Motor neuron (in vitro differentiated cells): ENCODE measurements at regions not wholly inside any gene's neighbourhood (a gene's known extent, or its start where the extent isn't known, plus 50 kb on each side); places are given as distances from the start of the nearest gene placed in this dataset.

Experiments
- ATAC-seq, 8 experiments: fragments of 200-7000 bp; cut with Tn5 transposase; replicated peaks in 6 of 8; 2 replicates each; pipeline ENCODE4 v1.8.0; 2021; ENCODE audit warnings: mild to moderate bottlenecking in 8 of 8, moderate library complexity in 8 of 8
- H3K27ac ChIP-seq, 2 donors: fragments of 250-450 bp; sonication (Bioruptor Pico); 2 replicates each; pipeline ENCODE4 v1.9.0; 2021; ENCODE audit warnings: antibody characterized with exemption in 2 of 2, mild to moderate bottlenecking in 2 of 2, moderate library complexity in 1 of 2
- H3K4me1 ChIP-seq, 2 donors: fragments of 250-450 bp; sonication (Bioruptor Pico); replicated peaks in 1 of 2; 2 replicates each; pipeline ENCODE4 v1.6.1; 2021; ENCODE audit warnings: antibody characterized with exemption in 2 of 2, mild to moderate bottlenecking in 2 of 2, moderate library complexity in 1 of 2
- H3K4me3 ChIP-seq, 5 donors: fragments of 250-450 bp; sonication (Bioruptor Pico); 2 replicates each; pipeline ENCODE4 v1.9.0; 2021; ENCODE audit warnings: antibody characterized with exemption in 5 of 5, mild to moderate bottlenecking in 5 of 5, moderate library complexity in 4 of 5
- WGBS, 10 experiments: fragments of 450-650 bp; shearing (Covaris generic); methylation state at CpG; one replicate each; pipeline ENCODE4 v1.0.0; 2022; 5-methylcytosine and 5-hydroxymethylcytosine counted together
- in situ Hi-C, 9 experiments: fragments of 400-800 bp; cut with MboI; loops; one replicate each; pipeline ENCODE4 v1.15.0; 2021; ENCODE audit warnings: low sequenced_read_pairs in 9 of 9, low pct_unique_long_range_greater_than_20kb in 2 of 9; ENCODE audit not compliant: unreplicated experiment in 9 of 9

DNA sequence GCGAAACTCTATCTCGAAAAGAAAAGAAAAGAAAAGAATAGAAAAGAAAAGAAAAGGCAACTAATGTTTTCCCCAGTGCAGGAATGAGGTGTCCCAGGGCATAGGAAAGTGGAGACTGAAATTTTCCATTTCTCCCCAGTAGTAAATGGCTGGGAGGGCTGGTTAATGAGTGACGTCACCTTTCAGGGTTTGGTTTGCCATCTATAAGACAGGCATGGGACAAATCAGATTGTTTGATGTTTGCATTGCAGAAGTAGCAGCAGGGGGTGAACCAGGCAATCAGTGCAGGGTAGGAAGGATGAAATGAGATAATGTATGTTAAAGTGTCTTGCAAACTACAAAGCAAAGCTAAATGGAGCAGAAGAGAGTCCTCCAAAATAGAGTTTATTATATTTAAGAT, 533.4 kb downstream of the PKHD1 start:
- in situ Hi-C loops, result no loop called here

DNA sequence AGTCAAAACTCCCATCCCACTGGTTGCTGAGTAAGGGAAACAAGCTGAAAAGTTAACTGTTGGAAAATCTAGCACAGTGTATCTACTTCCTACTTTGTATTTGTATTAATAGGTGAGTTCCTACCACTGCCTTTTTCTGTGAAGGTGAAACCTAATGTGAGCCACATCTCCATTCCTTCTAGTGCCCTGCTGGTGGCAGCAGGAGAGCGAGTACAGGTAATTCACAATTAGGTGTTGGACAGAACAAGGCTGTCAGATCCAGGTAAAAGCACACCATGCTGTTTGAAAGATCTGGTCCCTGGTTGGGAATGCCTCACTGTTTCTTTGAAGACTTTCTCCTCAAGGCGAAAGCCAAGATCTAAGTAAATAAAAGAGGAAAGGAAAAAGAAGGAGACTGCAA, 528.4 kb downstream of the PKHD1 start:
- 0 to 100% (median 72%) methylated on average over 1 to 2 of the region's 2 CpGs; no CpG with 5 or more reads in 2 of the 10 experiments for WGBS, 10 experiments
- no peak overlapping the region for H3K27ac ChIP-seq
- H3K4me1 ChIP-seq, result no peaks in the 10 kb centered on the region
- in situ Hi-C loops, result no loop called here
- H3K4me3 ChIP-seq, result no peak overlapping the region
- ATAC-seq, result no peak

More for the DNA sequence above, 533.4 kb downstream of the PKHD1 start:
- no peak overlapping the region for H3K27ac ChIP-seq
- H3K4me3 ChIP-seq, result no peak overlapping the region
- WGBS, 10 experiments, result 0 to 100% (median 15%) methylated on average over 1 to 3 of the region's 3 CpGs; no CpG with 5 or more reads in 2 of the 10 experiments
- no peak for ATAC-seq
- peaks cover 4 to 19% of the 10 kb centered on the region in 2 donors for H3K4me1 ChIP-seq

DNA sequence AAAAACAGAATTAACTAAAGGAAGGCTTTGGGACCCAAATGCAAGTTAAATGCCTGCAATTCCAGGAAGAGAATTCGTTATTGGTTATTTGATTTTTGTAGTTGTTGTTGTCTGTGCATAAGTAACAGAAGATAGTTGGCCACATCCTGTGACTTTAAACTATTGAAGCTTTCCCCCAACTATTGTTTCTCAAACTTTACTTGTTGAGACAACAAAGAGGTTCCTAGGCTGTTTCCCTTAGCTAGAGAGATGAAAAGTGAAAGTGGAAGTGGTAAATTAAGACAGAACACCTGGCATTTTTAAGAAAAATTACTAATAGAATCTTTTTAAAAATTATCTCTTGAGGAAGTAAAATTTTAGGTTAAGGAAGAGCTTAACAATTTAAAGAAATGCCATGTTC, 525.2 kb downstream of the PKHD1 start:
- no peak overlapping the region for H3K27ac ChIP-seq
- H3K4me1 ChIP-seq, result no peaks in the 10 kb centered on the region
- in situ Hi-C loops, result no loop called here
- no peak for ATAC-seq
- no peak overlapping the region for H3K4me3 ChIP-seq
- WGBS, 10 experiments, result 0 to 40% (median 33%) methylated on average over 1 of the region's 1 CpG; no CpG with 5 or more reads in 3 of the 10 experiments
